ENCODE measurements at regions not wholly inside any gene's neighbourhood (a gene's known extent, or its start where the extent isn't known, plus 50 kb on each side); places are given as distances from the start of the nearest gene placed in this dataset.

DNA sequence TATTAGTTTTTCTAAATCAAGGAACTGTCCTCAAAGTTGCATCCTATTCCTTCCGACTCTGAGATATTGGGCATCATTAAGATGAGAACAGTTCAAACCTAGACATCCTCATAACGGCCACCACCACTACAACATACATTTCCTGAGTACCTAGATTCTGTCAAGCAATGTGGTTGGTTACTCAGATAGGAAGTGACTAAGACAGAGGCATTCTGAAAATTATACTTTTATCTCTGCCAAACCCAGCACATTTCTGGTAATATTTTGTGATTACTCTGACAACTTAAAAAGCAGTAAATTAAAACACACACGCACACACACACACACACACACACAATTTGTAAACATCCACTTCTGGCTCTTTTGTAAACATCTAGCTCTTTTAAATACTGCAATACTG lies 291.2 kb upstream of the MEOX2 start:
- H3K27ac ChIP-seq (ENCODE audit: low read length): no peak overlapping the region
- no peaks in the 10 kb centered on the region for H3K9me3 ChIP-seq (ENCODE audit: control insufficient read depth in 1 of 2, low read length in 2 of 2)
- no peaks in the 10 kb centered on the region for H3K4me1 ChIP-seq (ENCODE audit: control insufficient read depth in 1 of 2, insufficient read depth in 2 of 2, low read length in 2 of 2)
- no peak overlapping the region for H3K4me3 ChIP-seq (ENCODE audit: low read depth in 1 of 2, low read length in 2 of 2)
- no peaks in the 10 kb centered on the region for H3K27me3 ChIP-seq (ENCODE audit: low read depth, low read length)
- no peaks in the 10 kb centered on the region for H3K36me3 ChIP-seq (ENCODE audit: control insufficient read depth in 1 of 2, insufficient read depth in 2 of 2, low read length in 2 of 2)

DNA sequence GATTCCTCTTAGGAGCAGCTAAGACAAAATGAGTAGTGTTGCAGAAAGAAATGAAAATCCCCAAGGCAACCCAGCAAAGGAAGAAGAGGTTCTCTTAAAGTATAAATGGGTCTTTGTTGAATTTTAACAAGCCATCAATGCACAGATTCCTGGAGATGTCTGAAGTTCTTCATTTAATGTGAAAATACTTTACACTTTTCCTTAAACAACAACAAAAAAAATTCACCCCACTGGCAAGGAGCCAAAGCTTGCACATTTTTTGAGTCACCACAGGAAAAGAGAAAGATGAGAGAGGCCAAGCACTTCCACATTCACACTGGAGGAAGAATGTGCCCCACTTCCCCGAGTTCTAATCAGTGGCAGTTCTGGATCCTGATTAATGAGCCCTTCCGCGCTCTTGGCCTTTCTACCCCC lies 286.4 kb upstream of the MEOX2 start:
- no peak overlapping the region for H3K4me3 ChIP-seq (ENCODE audit: low read depth in 1 of 2, low read length in 2 of 2)
- no peak overlapping the region for H3K27ac ChIP-seq (ENCODE audit: low read length)

DNA sequence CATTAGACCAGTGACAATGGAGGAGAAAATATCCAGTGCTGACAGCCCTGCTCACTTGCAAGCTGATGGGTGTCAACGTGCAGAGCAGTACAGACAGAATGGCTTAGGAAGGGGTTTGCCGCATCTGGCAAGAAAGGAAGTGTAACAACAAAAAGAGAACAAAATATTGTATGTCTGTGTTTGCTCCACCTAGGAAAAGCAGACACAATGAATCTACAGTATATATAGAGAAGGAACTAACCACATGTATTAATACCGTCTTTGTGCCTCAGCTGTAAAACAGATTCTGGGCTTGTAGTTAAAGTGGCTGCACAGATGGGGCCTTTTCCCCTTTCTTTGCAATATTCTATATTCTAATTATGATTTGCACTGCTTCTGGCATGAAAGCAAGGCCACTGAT lies 281.1 kb upstream of the MEOX2 start:
- H3K36me3 ChIP-seq (ENCODE audit: control insufficient read depth in 1 of 2, insufficient read depth in 2 of 2, low read length in 2 of 2): no peaks in the 10 kb centered on the region
- H3K27me3 ChIP-seq (ENCODE audit: low read depth, low read length): no peaks in the 10 kb centered on the region
- H3K4me1 ChIP-seq (ENCODE audit: control insufficient read depth in 1 of 2, insufficient read depth in 2 of 2, low read length in 2 of 2): no peaks in the 10 kb centered on the region
- H3K27ac ChIP-seq (ENCODE audit: low read length): no peak overlapping the region
- no peaks in the 10 kb centered on the region for H3K9me3 ChIP-seq (ENCODE audit: control insufficient read depth in 1 of 2, low read length in 2 of 2)
- H3K4me3 ChIP-seq (ENCODE audit: low read depth in 1 of 2, low read length in 2 of 2): no peak overlapping the region

More for the DNA sequence above, 286.4 kb upstream of the MEOX2 start:
- Histone ChIP-seq H3K9me3 (ENCODE audit: control insufficient read depth in 1 of 2, low read length in 2 of 2) (no peaks in the 10 kb centered on the region), H3K4me1 (ENCODE audit: control insufficient read depth in 1 of 2, insufficient read depth in 2 of 2, low read length in 2 of 2) (no peaks in the 10 kb centered on the region), H3K36me3 (ENCODE audit: control insufficient read depth in 1 of 2, insufficient read depth in 2 of 2, low read length in 2 of 2) (no peaks in the 10 kb centered on the region), H3K27me3 (ENCODE audit: low read depth, low read length) (no peaks in the 10 kb centered on the region)

DNA sequence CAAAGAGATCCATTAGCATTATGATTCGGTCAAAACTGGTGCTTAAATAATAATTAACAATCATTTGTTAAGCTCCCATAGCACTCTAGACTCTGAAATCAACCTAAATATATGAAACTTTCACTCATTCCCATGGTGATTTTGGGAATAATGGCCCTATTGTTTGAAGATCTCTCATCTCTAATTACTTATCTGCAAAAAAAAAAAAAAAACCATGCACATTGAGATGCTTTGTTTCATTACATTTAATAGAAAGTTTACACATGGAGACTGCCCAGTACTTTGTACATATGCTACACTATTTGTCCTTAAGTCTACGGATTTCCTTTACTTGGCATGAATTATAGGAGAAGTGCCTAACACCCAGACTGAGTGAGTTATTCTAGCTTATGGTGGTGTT lies 280.6 kb upstream of the MEOX2 start:
- no peak overlapping the region for H3K4me3 ChIP-seq (ENCODE audit: low read depth in 1 of 2, low read length in 2 of 2)
- no peaks in the 10 kb centered on the region for H3K9me3 ChIP-seq (ENCODE audit: control insufficient read depth in 1 of 2, low read length in 2 of 2)
- H3K4me1 ChIP-seq (ENCODE audit: control insufficient read depth in 1 of 2, insufficient read depth in 2 of 2, low read length in 2 of 2): no peaks in the 10 kb centered on the region
- no peak overlapping the region for H3K27ac ChIP-seq (ENCODE audit: low read length)
- no peaks in the 10 kb centered on the region for H3K36me3 ChIP-seq (ENCODE audit: control insufficient read depth in 1 of 2, insufficient read depth in 2 of 2, low read length in 2 of 2)
- no peaks in the 10 kb centered on the region for H3K27me3 ChIP-seq (ENCODE audit: low read depth, low read length)

DNA sequence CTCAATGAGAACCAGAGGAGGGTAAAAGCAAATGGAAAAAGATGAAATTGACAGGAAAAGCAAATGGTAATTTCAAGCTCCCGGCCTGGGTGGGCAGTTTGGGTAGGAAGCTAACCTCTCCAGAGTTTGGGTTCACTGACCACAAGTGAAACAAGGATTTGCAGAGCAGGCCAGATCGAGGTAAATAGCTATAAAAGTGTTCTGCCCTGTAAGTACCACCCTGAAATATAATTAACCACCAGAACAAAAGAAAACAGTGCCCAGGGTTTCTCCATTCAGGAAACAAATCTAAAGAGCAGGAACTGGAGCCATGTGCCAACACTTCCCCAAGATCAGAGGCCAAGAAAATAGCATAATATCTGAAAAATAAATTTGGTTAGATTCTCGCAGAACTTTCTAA lies 276.7 kb upstream of the MEOX2 start:
- Histone ChIP-seq H3K4me3 (ENCODE audit: low read depth in 1 of 2, low read length in 2 of 2) (no peak overlapping the region), H3K27ac (ENCODE audit: low read length) (no peak overlapping the region), H3K4me1 (ENCODE audit: control insufficient read depth in 1 of 2, insufficient read depth in 2 of 2, low read length in 2 of 2) (no peaks in the 10 kb centered on the region), H3K27me3 (ENCODE audit: low read depth, low read length) (no peaks in the 10 kb centered on the region), H3K9me3 (ENCODE audit: control insufficient read depth in 1 of 2, low read length in 2 of 2) (no peaks in the 10 kb centered on the region), H3K36me3 (ENCODE audit: control insufficient read depth in 1 of 2, insufficient read depth in 2 of 2, low read length in 2 of 2) (no peaks in the 10 kb centered on the region)

DNA sequence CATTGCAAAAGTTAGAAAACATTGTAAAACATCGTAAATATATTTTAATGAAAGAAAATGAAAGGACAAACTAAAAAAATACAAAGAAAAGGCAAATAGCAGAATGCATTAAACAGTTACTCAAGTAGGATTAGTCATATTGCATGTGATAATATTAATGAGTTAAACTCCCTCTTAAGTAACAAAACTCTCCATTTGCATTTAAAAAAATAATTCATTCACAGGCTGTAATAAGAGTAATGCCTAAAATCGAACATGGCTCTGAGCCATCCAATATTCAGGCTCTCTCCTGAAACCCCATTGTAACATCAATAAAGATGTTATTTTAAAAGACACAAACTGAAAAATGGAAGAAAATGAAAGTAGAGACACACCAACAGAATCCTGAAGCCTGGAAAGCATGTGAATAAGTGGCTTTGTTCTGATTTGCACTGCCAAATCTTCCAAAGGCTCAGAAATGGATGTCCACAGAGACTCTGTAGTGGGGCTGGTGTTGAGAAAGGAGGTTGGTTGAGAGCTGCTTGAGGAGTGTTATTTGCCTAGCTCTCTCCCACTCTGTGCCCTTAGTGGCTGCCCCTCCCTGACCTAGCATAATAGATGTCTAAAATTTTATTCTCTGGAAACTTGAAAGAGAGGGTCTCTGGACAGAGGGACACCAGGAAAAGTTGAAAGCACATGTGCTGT lies 268.3 kb upstream of the MEOX2 start:
- H3K27me3 ChIP-seq (ENCODE audit: low read depth, low read length): no peaks in the 10 kb centered on the region
- no peaks in the 10 kb centered on the region for H3K9me3 ChIP-seq (ENCODE audit: control insufficient read depth in 1 of 2, low read length in 2 of 2)
- H3K36me3 ChIP-seq (ENCODE audit: control insufficient read depth in 1 of 2, insufficient read depth in 2 of 2, low read length in 2 of 2): no peaks in the 10 kb centered on the region
- no peak overlapping the region for H3K4me3 ChIP-seq (ENCODE audit: low read depth in 1 of 2, low read length in 2 of 2)
- no peak overlapping the region for H3K27ac ChIP-seq (ENCODE audit: low read length)
- no peaks in the 10 kb centered on the region for H3K4me1 ChIP-seq (ENCODE audit: control insufficient read depth in 1 of 2, insufficient read depth in 2 of 2, low read length in 2 of 2)

DNA sequence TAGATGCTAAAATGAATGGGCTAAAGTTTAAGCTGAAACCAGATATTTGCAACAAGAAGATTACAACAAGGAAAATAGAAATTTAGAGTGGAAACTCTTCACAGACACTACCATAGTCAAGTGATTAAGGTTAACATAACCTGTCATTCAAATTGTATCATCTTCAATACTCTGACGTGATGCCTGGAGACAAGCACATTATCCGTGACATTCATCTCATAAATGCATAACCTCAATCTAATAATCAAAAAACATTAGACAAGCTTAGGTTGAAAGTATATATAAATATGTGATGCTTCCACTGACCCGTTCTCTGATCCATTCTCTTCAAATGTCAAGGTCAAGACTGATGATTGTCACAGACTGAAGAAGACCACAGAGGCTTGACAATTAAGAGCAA lies 263.8 kb upstream of the MEOX2 start:
- Histone ChIP-seq H3K9me3 (ENCODE audit: control insufficient read depth in 1 of 2, low read length in 2 of 2) (no peaks in the 10 kb centered on the region), H3K36me3 (ENCODE audit: control insufficient read depth in 1 of 2, insufficient read depth in 2 of 2, low read length in 2 of 2) (no peaks in the 10 kb centered on the region), H3K27me3 (ENCODE audit: low read depth, low read length) (no peaks in the 10 kb centered on the region), H3K4me1 (ENCODE audit: control insufficient read depth in 1 of 2, insufficient read depth in 2 of 2, low read length in 2 of 2) (no peaks in the 10 kb centered on the region), H3K27ac (ENCODE audit: low read length) (no peak overlapping the region), H3K4me3 (ENCODE audit: low read depth in 1 of 2, low read length in 2 of 2) (no peak overlapping the region)

DNA sequence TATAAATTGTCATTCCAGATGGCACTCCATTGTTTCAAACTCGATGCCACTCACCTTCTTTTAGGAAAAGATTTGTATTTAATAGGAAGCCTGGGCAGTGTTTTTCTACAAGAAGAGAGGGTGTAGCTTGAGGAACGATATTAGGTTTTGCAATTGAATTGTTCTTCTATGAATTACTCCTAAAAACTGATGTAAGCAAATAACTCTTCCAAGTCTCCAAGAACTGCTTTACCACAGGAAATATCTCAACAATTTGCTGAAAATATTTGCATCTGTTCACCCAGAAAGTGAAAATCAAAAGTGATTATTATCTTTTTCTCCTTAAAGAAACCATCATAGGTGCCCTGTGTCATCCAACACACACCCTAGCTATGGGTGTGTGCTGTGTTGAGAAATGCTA lies 261.3 kb upstream of the MEOX2 start:
- Histone ChIP-seq H3K27me3 (ENCODE audit: low read depth, low read length) (no peaks in the 10 kb centered on the region), H3K4me3 (ENCODE audit: low read depth in 1 of 2, low read length in 2 of 2) (no peak overlapping the region), H3K4me1 (ENCODE audit: control insufficient read depth in 1 of 2, insufficient read depth in 2 of 2, low read length in 2 of 2) (no peaks in the 10 kb centered on the region), H3K9me3 (ENCODE audit: control insufficient read depth in 1 of 2, low read length in 2 of 2) (no peaks in the 10 kb centered on the region), H3K36me3 (ENCODE audit: control insufficient read depth in 1 of 2, insufficient read depth in 2 of 2, low read length in 2 of 2) (no peaks in the 10 kb centered on the region), H3K27ac (ENCODE audit: low read length) (no peak overlapping the region)

DNA sequence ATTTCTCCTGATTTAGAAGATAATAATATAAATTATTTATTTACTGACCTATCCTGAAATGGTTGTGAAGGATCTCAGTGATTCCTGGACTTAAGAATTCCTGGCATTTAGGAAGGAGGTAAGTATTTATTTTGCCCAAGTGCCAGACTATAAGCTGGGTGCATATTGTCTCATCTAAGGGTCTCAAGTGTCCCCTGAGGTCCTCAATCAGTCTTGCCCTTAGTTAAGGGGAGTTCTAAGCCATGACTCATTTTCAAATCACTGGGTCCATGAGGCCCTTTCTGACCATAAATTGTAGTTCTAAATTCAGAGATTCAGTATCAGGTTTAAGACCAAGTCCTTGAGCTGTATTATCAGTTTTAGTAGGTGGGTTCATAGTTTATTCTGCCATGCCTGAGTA lies 251.6 kb upstream of the MEOX2 start:
- H3K27ac ChIP-seq (ENCODE audit: low read length): no peak overlapping the region
- no peak overlapping the region for H3K4me3 ChIP-seq (ENCODE audit: low read depth in 1 of 2, low read length in 2 of 2)
- H3K9me3 ChIP-seq (ENCODE audit: control insufficient read depth in 1 of 2, low read length in 2 of 2): no peaks in the 10 kb centered on the region
- no peaks in the 10 kb centered on the region for H3K27me3 ChIP-seq (ENCODE audit: low read depth, low read length)
- no peaks in the 10 kb centered on the region for H3K4me1 ChIP-seq (ENCODE audit: control insufficient read depth in 1 of 2, insufficient read depth in 2 of 2, low read length in 2 of 2)
- H3K36me3 ChIP-seq (ENCODE audit: control insufficient read depth in 1 of 2, insufficient read depth in 2 of 2, low read length in 2 of 2): no peaks in the 10 kb centered on the region

DNA sequence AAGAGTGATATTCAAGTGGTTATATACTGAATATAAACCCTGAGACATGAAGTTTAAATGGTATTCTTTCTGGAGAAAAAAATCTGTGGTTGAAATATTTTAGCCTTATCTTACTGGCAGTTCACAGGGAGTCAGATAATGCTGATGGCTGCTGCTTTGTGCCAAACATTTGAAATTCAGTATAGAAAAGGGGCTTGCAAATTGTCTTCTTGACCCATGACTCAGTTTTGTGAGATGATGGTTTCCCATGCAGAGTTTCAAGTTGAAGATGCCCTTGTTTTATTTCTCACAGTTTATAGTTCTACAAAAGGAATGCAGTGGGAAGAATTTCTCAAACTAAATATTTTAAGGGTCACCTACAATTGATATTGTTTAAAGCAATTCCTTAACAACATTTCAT lies 251.1 kb upstream of the MEOX2 start:
- no peaks in the 10 kb centered on the region for H3K9me3 ChIP-seq (ENCODE audit: control insufficient read depth in 1 of 2, low read length in 2 of 2)

DNA sequence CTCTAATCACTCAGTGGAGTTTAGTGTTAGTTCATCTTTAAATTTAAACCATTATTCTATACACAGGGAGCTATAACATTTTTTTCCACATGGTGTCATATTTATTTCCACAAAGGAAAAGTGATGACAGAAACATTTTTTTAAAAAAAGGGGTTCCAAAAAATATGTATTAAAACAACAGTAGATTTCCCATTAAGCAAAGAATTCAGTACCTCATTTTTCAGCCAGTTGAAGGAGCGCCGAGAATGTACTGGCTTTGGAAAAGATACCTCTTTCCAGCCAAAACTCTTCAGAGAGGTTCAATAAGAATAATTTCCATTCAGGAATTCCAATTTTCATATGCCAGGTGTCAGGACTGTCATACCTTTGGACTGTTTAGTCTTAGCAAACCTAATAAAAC lies 250.5 kb upstream of the MEOX2 start:
- H3K4me3 ChIP-seq (ENCODE audit: low read depth in 1 of 2, low read length in 2 of 2): no peak overlapping the region
- H3K27ac ChIP-seq (ENCODE audit: low read length): no peak overlapping the region

More for the DNA sequence above, 251.1 kb upstream of the MEOX2 start:
- H3K4me3 ChIP-seq (ENCODE audit: low read depth in 1 of 2, low read length in 2 of 2): no peak overlapping the region
- no peaks in the 10 kb centered on the region for H3K27me3 ChIP-seq (ENCODE audit: low read depth, low read length)
- no peaks in the 10 kb centered on the region for H3K36me3 ChIP-seq (ENCODE audit: control insufficient read depth in 1 of 2, insufficient read depth in 2 of 2, low read length in 2 of 2)
- no peak overlapping the region for H3K27ac ChIP-seq (ENCODE audit: low read length)
- H3K4me1 ChIP-seq (ENCODE audit: control insufficient read depth in 1 of 2, insufficient read depth in 2 of 2, low read length in 2 of 2): no peaks in the 10 kb centered on the region

DNA sequence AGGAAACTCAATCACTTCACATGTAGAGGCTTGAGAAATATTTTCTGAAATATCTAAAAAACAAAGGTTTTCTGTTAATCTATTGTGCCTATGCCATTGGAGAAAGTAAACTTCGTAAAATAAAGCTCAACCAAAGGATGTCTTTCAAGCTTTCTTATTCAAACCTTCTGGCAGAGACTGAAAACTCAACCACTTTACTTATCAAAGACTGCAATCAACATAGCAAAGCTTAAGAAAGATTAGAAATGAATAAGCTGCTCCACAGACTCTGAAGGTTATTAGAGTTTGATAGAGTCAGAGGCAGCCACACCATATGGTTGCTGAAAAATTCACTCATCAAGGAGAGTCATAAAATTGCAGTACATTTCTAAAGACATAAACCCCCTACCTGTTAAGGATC lies 245.8 kb upstream of the MEOX2 start:
- no peaks in the 10 kb centered on the region for H3K4me1 ChIP-seq (ENCODE audit: control insufficient read depth in 1 of 2, insufficient read depth in 2 of 2, low read length in 2 of 2)
- H3K9me3 ChIP-seq (ENCODE audit: control insufficient read depth in 1 of 2, low read length in 2 of 2): no peaks in the 10 kb centered on the region
- H3K36me3 ChIP-seq (ENCODE audit: control insufficient read depth in 1 of 2, insufficient read depth in 2 of 2, low read length in 2 of 2): no peaks in the 10 kb centered on the region
- no peaks in the 10 kb centered on the region for H3K27me3 ChIP-seq (ENCODE audit: low read depth, low read length)
- no peak overlapping the region for H3K4me3 ChIP-seq (ENCODE audit: low read depth in 1 of 2, low read length in 2 of 2)
- H3K27ac ChIP-seq (ENCODE audit: low read length): no peak overlapping the region

More for the DNA sequence above, 250.5 kb upstream of the MEOX2 start:
- Histone ChIP-seq H3K9me3 (ENCODE audit: control insufficient read depth in 1 of 2, low read length in 2 of 2) (no peaks in the 10 kb centered on the region), H3K27me3 (ENCODE audit: low read depth, low read length) (no peaks in the 10 kb centered on the region), H3K4me1 (ENCODE audit: control insufficient read depth in 1 of 2, insufficient read depth in 2 of 2, low read length in 2 of 2) (no peaks in the 10 kb centered on the region), H3K36me3 (ENCODE audit: control insufficient read depth in 1 of 2, insufficient read depth in 2 of 2, low read length in 2 of 2) (no peaks in the 10 kb centered on the region)
